Stomach (tissue), 4 donors: ENCODE measurements at regions not wholly inside any gene's neighbourhood (a gene's known extent, or its start where the extent isn't known, plus 50 kb on each side); places are given as distances from the start of the nearest gene placed in this dataset.

ENCODE experiments used
- CTCF ChIP-seq, 7 experiments: fragments of 450-650 bp in 4 of 7; fragments of 200-600 bp in 3 of 7; sonication (generic) in 3 of 7; IDR thresholded peaks; one replicate each; pipeline ENCODE4 v1.5.1; 2016 to 2019; ENCODE audit warnings: antibody characterized with exemption in 7 of 7, control low read depth in 2 of 7, mild to moderate bottlenecking in 1 of 7
- EP300 ChIP-seq: sonication (generic); formaldehyde crosslinking; IDR thresholded peaks from one replicate; pipeline ENCODE4 v1.6.1; 2017; ENCODE audit warnings: antibody characterized with exemption

GRCh38 chr1:55559842-55560241 lies 344.7 kb upstream of the USP24 start:
- TF ChIP-seq CTCF (IDR thresholded peaks at IDR 0.05) (no peak), EP300 (no peak)
